Suprapubic skin (tissue), 4 donors: ENCODE measurements at regions not wholly inside any gene's neighbourhood (a gene's known extent, or its start where the extent isn't known, plus 50 kb on each side); places are given as distances from the start of the nearest gene placed in this dataset.

ENCODE experiments used
- CTCF ChIP-seq, 2 donors: fragments of 200-600 bp in 1 of 2; fragments of 450-650 bp in 1 of 2; sonication (generic) in 1 of 2; IDR thresholded peaks; one replicate each; pipeline ENCODE4 v1.5.1; 2016 to 2019; ENCODE audit warnings: antibody characterized with exemption in 2 of 2, mild to moderate bottlenecking in 1 of 2, moderate library complexity in 1 of 2
- EP300 ChIP-seq: sonication (generic); formaldehyde crosslinking; IDR thresholded peaks from one replicate; pipeline ENCODE4 v1.6.1; 2017; ENCODE audit warnings: antibody characterized with exemption
- POLR2A ChIP-seq, 2 donors: fragments of 450-650 bp; IDR thresholded peaks; one replicate each; pipeline ENCODE4 v1.6.1; 2017; ENCODE audit warnings: antibody characterized with exemption in 2 of 2, mild to moderate bottlenecking in 2 of 2, moderate library complexity in 2 of 2
- POLR2AphosphoS5 ChIP-seq, 3 donors: sonication (generic); formaldehyde crosslinking; IDR thresholded peaks; one replicate each; pipeline ENCODE4 v1.6.1; 2017; ENCODE audit warnings: antibody characterized with exemption in 3 of 3

GRCh38 chr3:184632551-184633236, 71.1 kb downstream of the EPHB3 start:
- TF ChIP-seq POLR2A (IDR thresholded peaks at IDR 0.05) (no peak), CTCF (IDR thresholded peaks at IDR 0.05) (no peak), POLR2AphosphoS5 (IDR thresholded peaks at IDR 0.05) (no peak), EP300 (no peak)
